PC-9 (cell line): ENCODE measurements at regions not wholly inside any gene's neighbourhood (a gene's known extent, or its start where the extent isn't known, plus 50 kb on each side); places are given as distances from the start of the nearest gene placed in this dataset.

ENCODE experiments used
- BruUV-seq: library from RNA; stranded (reverse); fragments of 400-500 nt; replicated peaks from 2 replicates; lab custom pipeline; 2021; lab: Mats Ljungman, UMichigan
- CTCF ChIA-PET: fragments of 300-600 bp; sonication (Branson Sonifier 250); formaldehyde crosslinking; loops from one replicate; lab custom pipeline; 2022; ENCODE audit warnings: antibody characterized with exemption; lab: Charles Lee
- POLR2A ChIA-PET: fragments of 300-600 bp; sonication (Branson Sonifier 250); formaldehyde crosslinking; loops from one replicate; lab custom pipeline; 2022; ENCODE audit warnings: antibody characterized with exemption; ENCODE audit not compliant: unreplicated experiment; lab: Charles Lee
- DNase-seq, 2 experiments: peaks; one replicate each; pipeline versions ENCODE4 v3.0.0 to v3.0.0-alpha.2; 2015 to 2022; ENCODE audit warnings: mixed read lengths in 1 of 2
- H2AFZ ChIP-seq: fragments of 200-600 bp; sonication (generic); 2 replicates; pipeline ENCODE4 v1.8.1; 2017; ENCODE audit warnings: antibody characterized with exemption
- H3F3A ChIP-seq: fragments of 200-600 bp; sonication (generic); 2 replicates; pipeline ENCODE4 v1.8.1; 2017; ENCODE audit warnings: antibody characterized with exemption, mild to moderate bottlenecking, low read depth; ENCODE audit not compliant: insufficient read depth
- H3K27ac ChIP-seq: fragments of 200-600 bp; sonication (generic); 2 replicates; pipeline ENCODE4 v1.6.1; 2016; ENCODE audit warnings: mixed run types
- H3K27me3 ChIP-seq: fragments of 200-600 bp; sonication (generic); 2 replicates; pipeline ENCODE4 v1.6.1; 2016; ENCODE audit warnings: low read depth, mixed run types; ENCODE audit not compliant: insufficient read depth
- H3K36me3 ChIP-seq: fragments of 200-600 bp; sonication (generic); 2 replicates; pipeline ENCODE4 v1.6.1; 2016; ENCODE audit warnings: low read depth, mixed run types
- H3K4me1 ChIP-seq: fragments of 200-600 bp; sonication (generic); replicated peaks from 2 replicates; pipeline ENCODE4 v1.6.1; 2016; ENCODE audit warnings: mixed run types; ENCODE audit not compliant: insufficient read depth
- H3K4me2 ChIP-seq: fragments of 200-600 bp; sonication (generic); 2 replicates; pipeline ENCODE4 v1.6.1; 2017; ENCODE audit warnings: mixed run types
- H3K4me3 ChIP-seq: fragments of 200-600 bp; sonication (generic); 2 replicates; pipeline ENCODE4 v1.6.1; 2016; ENCODE audit warnings: mixed run types
- H3K79me2 ChIP-seq: fragments of 200-600 bp; sonication (generic); 2 replicates; pipeline ENCODE4 v1.6.1; 2017; ENCODE audit warnings: low read depth, mixed run types
- H3K9me2 ChIP-seq: fragments of 200-600 bp; sonication (generic); 2 replicates; pipeline ENCODE4 v1.8.1; 2017; ENCODE audit warnings: mild to moderate bottlenecking; ENCODE audit not compliant: insufficient read depth
- H3K9me3 ChIP-seq: fragments of 200-600 bp; sonication (generic); 2 replicates; pipeline ENCODE4 v1.8.1; 2016; ENCODE audit warnings: low read depth; ENCODE audit not compliant: insufficient read depth
- H4K20me1 ChIP-seq: fragments of 200-600 bp; sonication (generic); 2 replicates; pipeline ENCODE4 v1.8.1; 2017; ENCODE audit not compliant: insufficient read depth
- CTCF ChIP-seq: fragments of 200-600 bp; sonication (generic); conservative IDR thresholded peaks from 2 replicates; pipeline ENCODE4 v1.6.1; 2017; ENCODE audit warnings: mixed run types, antibody characterized with exemption, mild to moderate bottlenecking, moderate library complexity
- EZH2 ChIP-seq: fragments of 200-600 bp; sonication (generic); IDR thresholded peaks from 2 replicates; pipeline ENCODE4 v1.8.0; 2017; ENCODE audit warnings: antibody characterized with exemption, low read depth
- intact Hi-C: fragments of 100-400 bp; cut with micrococcal nuclease; formaldehyde crosslinking; loops from one replicate; pipeline ENCODE4 v1.10.0; 2022; ENCODE audit not compliant: unreplicated experiment

- H3K9me2 ChIP-seq = no peaks in the 10 kb centered on the region
- TF ChIP-seq EZH2 (no peak), CTCF (no peak)
- no peak overlapping the region for H3K4me2 ChIP-seq
- no peaks in the 10 kb centered on the region for H3K9me3 ChIP-seq
- H3K79me2 ChIP-seq = no peaks in the 10 kb centered on the region
- no peaks in the 10 kb centered on the region for H3K36me3 ChIP-seq
- POLR2A ChIA-PET = no interaction called here
- H2AFZ ChIP-seq = no peak overlapping the region
- no peak overlapping the region for H3K27ac ChIP-seq
- DNase-seq = no peak
- no peaks in the 10 kb centered on the region for H3K27me3 ChIP-seq
- H3F3A ChIP-seq = no peaks in the 10 kb centered on the region
- no peaks in the 10 kb centered on the region for H4K20me1 ChIP-seq
- CTCF ChIA-PET = no interaction called here
- BruUV-seq = no TSS peak
- H3K4me3 ChIP-seq = no peak overlapping the region
- H3K4me1 ChIP-seq = no peaks in the 10 kb centered on the region
- intact Hi-C loops = no loop called here
These were observed 1190.6 kb downstream of the SORCS1 start for GRCh38 chr10:105973902-105974301.

GRCh38 chr10:105973360-105973759, 1191.1 kb downstream of the SORCS1 start:
- no peak for TF ChIP-seq CTCF
- Histone ChIP-seq H3F3A (no peaks in the 10 kb centered on the region), H3K27me3 (no peaks in the 10 kb centered on the region), H3K9me2 (no peaks in the 10 kb centered on the region), H3K4me2 (no peak overlapping the region), H3K27ac (no peak overlapping the region), H4K20me1 (no peaks in the 10 kb centered on the region), H3K36me3 (no peaks in the 10 kb centered on the region), H2AFZ (no peak overlapping the region), H3K79me2 (no peaks in the 10 kb centered on the region), H3K4me1 (no peaks in the 10 kb centered on the region), H3K9me3 (no peaks in the 10 kb centered on the region), H3K4me3 (no peak overlapping the region)
- intact Hi-C loops = no loop called here
- no TSS peak for BruUV-seq
- POLR2A ChIA-PET = no interaction called here
- CTCF ChIA-PET = no interaction called here
- no peak for DNase-seq

GRCh38 chr10:105971460-105971859, 1193.0 kb downstream of the SORCS1 start:
- CTCF ChIA-PET = no interaction called here
- no TSS peak for BruUV-seq

More at GRCh38 chr10:105971460-105971859, 1193.0 kb downstream of the SORCS1 start:
- H3K4me3 ChIP-seq = no peak overlapping the region
- H3K27ac ChIP-seq = no peak overlapping the region
- POLR2A ChIA-PET = no interaction called here
- H3K4me2 ChIP-seq = no peak overlapping the region
- no peaks in the 10 kb centered on the region for H3K4me1 ChIP-seq
- H3K27me3 ChIP-seq = no peaks in the 10 kb centered on the region
- H4K20me1 ChIP-seq = no peaks in the 10 kb centered on the region
- intact Hi-C loops = no loop called here
- no peak for TF ChIP-seq CTCF
- TF ChIP-seq EZH2 = no peak
- H3K36me3 ChIP-seq = no peaks in the 10 kb centered on the region
- no peaks in the 10 kb centered on the region for H3K9me3 ChIP-seq
- no peaks in the 10 kb centered on the region for H3F3A ChIP-seq
- no peaks in the 10 kb centered on the region for H3K9me2 ChIP-seq
- H2AFZ ChIP-seq = no peak overlapping the region
- DNase-seq = no peak
- no peaks in the 10 kb centered on the region for H3K79me2 ChIP-seq
